ENCODE measurements at regions not wholly inside any gene's neighbourhood (a gene's known extent, or its start where the extent isn't known, plus 50 kb on each side); places are given as distances from the start of the nearest gene placed in this dataset.

- TF ChIP-seq CTCF (IDR thresholded peaks at IDR 0.05) (no peak), POLR2AphosphoS5 (IDR thresholded peaks at IDR 0.05) (no peak)
Measured at GRCh38 chr11:23959462-23959861, 537.4 kb upstream of the LUZP2 start.

All from stomach (tissue), 4 donors.